Natural killer cell (primary cell): ENCODE measurements at regions not wholly inside any gene's neighbourhood (a gene's known extent, or its start where the extent isn't known, plus 50 kb on each side); places are given as distances from the start of the nearest gene placed in this dataset.

ENCODE experiments used
- ATAC-seq, 3 donors: fragments of 150-1000 bp in 2 of 3; fragments of 200-7000 bp in 1 of 3; cut with Tn5 transposase; 1 replicate in 1 of 3; 2 replicates in 2 of 3; pipeline ENCODE4 v1.10.0; 2021; ENCODE audit warnings: mild to moderate bottlenecking in 2 of 3, moderate library complexity in 2 of 3
- DNase-seq, 2 donors: peaks; one replicate each; pipeline versions ENCODE4 v3.0.0 to v3.0.0-alpha.2; 2013 to 2021; ENCODE audit warnings: mixed read lengths in 1 of 2
- H3K27ac ChIP-seq: one replicate; pipeline ENCODE4 v1.5.1; 2013; ENCODE audit warnings: mild to moderate bottlenecking, low read length
- H3K27me3 ChIP-seq: one replicate; pipeline ENCODE4 v1.6.1; 2013; ENCODE audit warnings: low read length; ENCODE audit not compliant: control insufficient read depth, insufficient read depth
- H3K36me3 ChIP-seq: one replicate; pipeline ENCODE4 v1.6.1; 2013; ENCODE audit warnings: low read length; ENCODE audit not compliant: control insufficient read depth, insufficient read depth
- H3K4me1 ChIP-seq: one replicate; pipeline ENCODE4 v1.6.1; 2013; ENCODE audit warnings: low read length; ENCODE audit not compliant: control insufficient read depth, insufficient read depth
- H3K4me3 ChIP-seq: one replicate; pipeline ENCODE4 v1.5.1; 2013; ENCODE audit warnings: low read length
- H3K9me3 ChIP-seq: one replicate; pipeline ENCODE4 v1.6.1; 2013; ENCODE audit warnings: low read length; ENCODE audit not compliant: control insufficient read depth, insufficient read depth
- H3K27ac Mint-ChIP-seq, 2 donors: one replicate each; pipeline ENCODE4 v1.8.0; 2022; ENCODE audit warnings: mild to moderate bottlenecking in 2 of 2, mixed read lengths in 2 of 2, moderate library complexity in 1 of 2
- H3K27me3 Mint-ChIP-seq, 2 donors: one replicate each; pipeline ENCODE4 v1.8.0; 2022; ENCODE audit warnings: low read depth in 2 of 2, mixed read lengths in 2 of 2
- H3K36me3 Mint-ChIP-seq: one replicate; pipeline ENCODE4 v1.8.0; 2022; ENCODE audit warnings: mixed read lengths
- H3K4me1 Mint-ChIP-seq, 2 donors: one replicate each; pipeline ENCODE4 v1.8.0; 2022; ENCODE audit warnings: mixed read lengths in 2 of 2
- H3K4me3 Mint-ChIP-seq: one replicate; pipeline ENCODE4 v1.8.0; 2022; ENCODE audit warnings: mild to moderate bottlenecking, moderate library complexity, mixed read lengths
- H3K9me3 Mint-ChIP-seq, 2 donors: one replicate each; pipeline ENCODE4 v1.8.0; 2022; ENCODE audit warnings: mixed read lengths in 2 of 2
- CTCF ChIP-seq: fragments of 200-600 bp; IDR thresholded peaks from one replicate; pipeline ENCODE4 v1.8.0; 2022; ENCODE audit warnings: antibody characterized with exemption
- WGBS: methylation state at CpG from one replicate; pipeline ENCODE4 v1.1.7; 2013; ENCODE audit warnings: missing lambda C conversion rate; ENCODE audit not compliant: insufficient coverage; 5-methylcytosine and 5-hydroxymethylcytosine counted together
- intact Hi-C: fragments of 100-400 bp; cut with micrococcal nuclease; formaldehyde crosslinking; loops from one replicate; pipeline ENCODE4 v1.14.2; 2022

GRCh38 chr3:151578495-151578894 lies 117.6 kb upstream of the IGSF10 start:
- no peaks in the 10 kb centered on the region for H3K4me1 ChIP-seq
- ATAC-seq = no peak
- DNase-seq = no peak
- H3K27me3 Mint-ChIP-seq = peaks cover 0 to 2% of the 10 kb centered on the region in 2 donors
- no peaks in the 10 kb centered on the region for H3K27me3 ChIP-seq
- no peaks in the 10 kb centered on the region for H3K36me3 Mint-ChIP-seq
- H3K9me3 Mint-ChIP-seq = peaks cover 0 to 2% of the 10 kb centered on the region in 2 donors
- 92% methylated on average over 1 of the region's 1 CpG for WGBS
- intact Hi-C loops = no loop called here
- no peak overlapping the region for H3K27ac Mint-ChIP-seq
- no peak overlapping the region for H3K27ac ChIP-seq
- H3K4me3 ChIP-seq = no peak overlapping the region
- H3K9me3 ChIP-seq = no peaks in the 10 kb centered on the region
- H3K36me3 ChIP-seq = no peaks in the 10 kb centered on the region
- H3K4me1 Mint-ChIP-seq = no peaks in the 10 kb centered on the region
- TF ChIP-seq CTCF = no peak
- H3K4me3 Mint-ChIP-seq = no peak overlapping the region

GRCh38 chr3:151576511-151577137 lies 115.8 kb upstream of the IGSF10 start:
- Mint-ChIP-seq H3K4me3 (no peak overlapping the region), H3K4me1 (no peaks in the 10 kb centered on the region), H3K9me3 (peaks cover 4 to 5% of the 10 kb centered on the region in 2 donors), H3K36me3 (no peaks in the 10 kb centered on the region), H3K27ac (no peak overlapping the region), H3K27me3 (peaks cover 2 to 12% of the 10 kb centered on the region in 2 donors)
- Histone ChIP-seq H3K4me1 (no peaks in the 10 kb centered on the region), H3K36me3 (no peaks in the 10 kb centered on the region), H3K4me3 (no peak overlapping the region), H3K27ac (no peak overlapping the region), H3K27me3 (no peaks in the 10 kb centered on the region), H3K9me3 (no peaks in the 10 kb centered on the region)
- no peak for ATAC-seq
- no peak for TF ChIP-seq CTCF
- DNase-seq = no peak
- 70% methylated on average over 3 of the region's 7 CpGs for WGBS
- intact Hi-C loops = no loop called here

DNA sequence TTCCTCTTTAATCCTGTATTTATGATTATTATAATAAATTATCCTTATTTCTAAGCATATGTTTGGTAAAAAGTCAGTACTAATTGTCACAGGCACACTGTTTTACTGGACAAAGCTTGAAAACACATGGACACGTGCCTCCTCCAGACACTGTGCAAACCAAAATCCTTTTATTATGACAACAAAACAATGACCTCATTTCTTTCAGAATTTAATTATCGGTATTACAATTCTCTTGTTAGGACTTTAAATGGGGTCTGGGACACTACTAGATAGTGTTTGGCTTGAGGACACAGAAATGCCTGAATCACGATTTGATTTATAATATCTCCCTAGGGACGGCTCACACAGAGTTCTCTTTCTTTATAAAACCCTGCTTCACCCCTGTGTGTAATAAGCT lies 107.3 kb upstream of the IGSF10 start:
- Mint-ChIP-seq H3K4me3 (no peak overlapping the region), H3K36me3 (no peaks in the 10 kb centered on the region), H3K4me1 (no peaks in the 10 kb centered on the region), H3K27me3 (peaks cover 0 to 12% of the 10 kb centered on the region in 2 donors), H3K9me3 (peaks cover 2 to 4% of the 10 kb centered on the region in 2 donors), H3K27ac (no peak overlapping the region)
- DNase-seq (no peak), ATAC-seq (no peak)
- Histone ChIP-seq H3K9me3 (no peaks in the 10 kb centered on the region), H3K36me3 (no peaks in the 10 kb centered on the region), H3K4me1 (no peaks in the 10 kb centered on the region), H3K27me3 (no peaks in the 10 kb centered on the region), H3K4me3 (no peak overlapping the region), H3K27ac (no peak overlapping the region)
- no peak for TF ChIP-seq CTCF
- 85% methylated on average over 3 of the region's 4 CpGs for WGBS
- intact Hi-C loops = no loop called here

DNA sequence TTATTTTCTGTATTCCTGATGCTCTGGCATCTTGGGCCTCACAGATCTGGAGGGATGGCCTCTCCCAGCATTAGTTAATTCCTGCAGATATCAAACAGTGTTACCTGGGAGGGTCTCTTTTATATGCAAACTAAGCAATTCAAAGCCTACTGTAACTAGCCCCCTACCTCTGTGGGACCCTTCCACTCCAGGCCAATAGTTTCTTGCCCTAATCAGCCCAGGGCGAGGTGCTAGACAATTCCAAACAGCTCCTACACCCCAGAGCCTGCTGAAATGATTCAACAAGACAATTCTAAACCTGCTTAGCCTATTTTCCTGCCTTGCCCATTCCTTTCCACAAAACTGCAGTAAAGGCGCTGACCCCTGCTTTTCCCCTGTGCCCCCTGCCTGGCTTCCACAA lies 106.6 kb upstream of the IGSF10 start:
- H3K4me3 ChIP-seq = no peak overlapping the region
- H3K4me1 ChIP-seq = no peaks in the 10 kb centered on the region
- Mint-ChIP-seq H3K36me3 (no peaks in the 10 kb centered on the region), H3K9me3 (peaks cover 0 to 1% of the 10 kb centered on the region in 2 donors), H3K27ac (no peak overlapping the region), H3K4me1 (no peaks in the 10 kb centered on the region), H3K27me3 (peaks cover 0 to 7% of the 10 kb centered on the region in 2 donors), H3K4me3 (no peak overlapping the region)
- intact Hi-C loops = no loop called here
- DNase-seq (no peak), ATAC-seq (no peak)
- no peaks in the 10 kb centered on the region for H3K27me3 ChIP-seq
- WGBS = 78% methylated on average over 2 of the region's 2 CpGs
- no peak overlapping the region for H3K27ac ChIP-seq
- H3K9me3 ChIP-seq = no peaks in the 10 kb centered on the region
- no peak for TF ChIP-seq CTCF
- H3K36me3 ChIP-seq = no peaks in the 10 kb centered on the region
